Colonic mucosa (tissue), 4 donors: ENCODE measurements at regions not wholly inside any gene's neighbourhood (a gene's known extent, or its start where the extent isn't known, plus 50 kb on each side); places are given as distances from the start of the nearest gene placed in this dataset.
A peak's percentile ranks its signal among the peaks of the same experiment; 100 is the strongest.

Experiments used
- DNase-seq: peaks from one replicate; pipeline ENCODE4 v3.0.0-alpha.2; 2020
- H3K27ac ChIP-seq: fragments of 200-600 bp; one replicate; pipeline ENCODE4 v1.8.0; 2021
- H3K27me3 ChIP-seq: fragments of 200-600 bp; one replicate; pipeline ENCODE4 v1.8.0; 2021
- H3K36me3 ChIP-seq: fragments of 200-600 bp; one replicate; pipeline ENCODE4 v1.8.0; 2021
- H3K4me1 ChIP-seq: fragments of 200-600 bp; one replicate; pipeline ENCODE4 v1.8.0; 2021; ENCODE audit warnings: mild to moderate bottlenecking
- H3K4me3 ChIP-seq: fragments of 200-600 bp; one replicate; pipeline ENCODE4 v1.8.0; 2021
- H3K9ac ChIP-seq, 2 donors: one replicate each; pipeline ENCODE4 v1.7.0; 2013; ENCODE audit warnings: control low read depth in 2 of 2, low read depth in 2 of 2, low read length in 2 of 2
- H3K9me3 ChIP-seq: fragments of 200-600 bp; one replicate; pipeline ENCODE4 v1.8.0; 2021
- CTCF ChIP-seq: fragments of 200-600 bp; IDR thresholded peaks from one replicate; pipeline ENCODE4 v1.8.0; 2022; ENCODE audit warnings: antibody characterized with exemption, mild to moderate bottlenecking
- intact Hi-C: fragments of 100-400 bp; cut with DNase I; formaldehyde crosslinking; loops from one replicate; pipeline ENCODE4 v1.14.1; 2022
- donor health status: healthy.
- donor health status: DM: no; HTN: no; CAD: no.
- donor health status: DM: no; HTN: no; CAD: no.

GRCh38 chr11:81255895-81256294 lies 1477.8 kb downstream of the FAM181B start:
- no peak for TF ChIP-seq CTCF
- Histone ChIP-seq H3K36me3 (no peaks in the 10 kb centered on the region), H3K27me3 (no peaks in the 10 kb centered on the region), H3K4me3 (no peak overlapping the region), H3K4me1 (no peaks in the 10 kb centered on the region), H3K9ac (no peak overlapping the region), H3K27ac (no peak overlapping the region), H3K9me3 (no peaks in the 10 kb centered on the region)
- DNase-seq: no peak
- intact Hi-C loops: no loop called here

GRCh38 chr11:81253244-81253643 lies 1480.4 kb downstream of the FAM181B start:
- H3K4me3 ChIP-seq: no peak overlapping the region
- intact Hi-C loops: no loop called here
- no peak overlapping the region for H3K9ac ChIP-seq
- H3K4me1 ChIP-seq: no peaks in the 10 kb centered on the region
- TF ChIP-seq CTCF: no peak
- no peaks in the 10 kb centered on the region for H3K36me3 ChIP-seq
- H3K9me3 ChIP-seq: no peaks in the 10 kb centered on the region
- H3K27ac ChIP-seq: no peak overlapping the region
- DNase-seq: no peak
- no peaks in the 10 kb centered on the region for H3K27me3 ChIP-seq

DNA sequence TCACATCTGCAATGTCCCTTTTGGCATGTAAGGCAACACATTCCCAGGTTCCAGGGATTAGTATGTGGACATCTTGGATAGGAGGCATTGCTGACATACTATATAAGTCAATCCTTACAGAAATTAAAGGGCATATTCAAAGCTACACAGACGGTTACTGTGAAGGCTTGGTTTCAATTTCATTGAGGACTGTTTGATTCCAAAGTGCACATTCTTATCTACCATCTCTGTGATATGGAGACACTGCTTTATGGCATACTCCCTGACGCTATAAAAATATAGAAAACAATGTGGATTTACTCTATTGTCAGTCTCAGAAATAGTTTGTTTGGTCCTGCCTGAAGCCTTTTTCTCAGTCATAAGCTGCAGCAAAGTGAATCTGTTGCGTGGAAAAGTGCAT lies 1486.7 kb downstream of the FAM181B start:
- H3K36me3 ChIP-seq: no peaks in the 10 kb centered on the region
- peak; percentile 19 for DNase-seq
- intact Hi-C loops: no loop called here

GRCh38 chr11:81245791-81246190 lies 1487.9 kb downstream of the FAM181B start:
- no peak for TF ChIP-seq CTCF
- Histone ChIP-seq H3K9me3 (no peaks in the 10 kb centered on the region), H3K27ac (no peak overlapping the region), H3K9ac (no peak overlapping the region), H3K4me1 (no peaks in the 10 kb centered on the region), H3K4me3 (no peak overlapping the region), H3K36me3 (no peaks in the 10 kb centered on the region), H3K27me3 (no peaks in the 10 kb centered on the region)
- intact Hi-C loops: no loop called here
- DNase-seq: no peak

More for the DNA sequence above, 1486.7 kb downstream of the FAM181B start:
- Histone ChIP-seq H3K4me1 (no peaks in the 10 kb centered on the region), H3K27me3 (no peaks in the 10 kb centered on the region), H3K9ac (no peak overlapping the region), H3K27ac (peak overlapping the region; percentile 37), H3K4me3 (no peak overlapping the region), H3K9me3 (no peaks in the 10 kb centered on the region)
- no peak for TF ChIP-seq CTCF

DNA sequence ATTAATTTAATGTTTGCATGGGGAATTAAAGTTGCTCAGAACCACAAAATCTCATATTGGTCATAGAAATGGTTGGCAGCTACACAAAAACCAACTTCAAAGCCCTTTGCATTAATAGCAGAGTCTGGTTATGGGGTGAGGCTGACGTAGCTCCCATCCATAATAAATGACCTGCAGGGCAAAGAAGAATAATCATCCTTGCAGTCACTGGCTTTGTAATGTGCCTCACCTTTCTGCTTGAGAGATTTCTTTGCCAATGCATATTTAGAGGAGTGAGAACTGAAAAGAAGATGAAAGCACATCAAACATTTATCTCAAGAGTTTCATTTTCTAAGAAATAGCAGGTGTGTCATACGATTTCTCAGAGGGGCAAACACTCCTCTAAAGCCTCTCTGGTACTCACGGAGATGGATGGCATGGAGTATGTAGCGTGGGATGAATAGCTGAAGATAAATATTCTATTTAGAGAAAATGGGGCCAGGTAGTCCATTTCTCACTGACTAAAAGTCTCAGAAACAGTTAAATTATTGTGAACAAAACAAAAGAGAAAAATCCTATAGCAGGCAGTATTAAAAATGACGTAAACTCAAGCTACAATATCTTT lies 1491.9 kb downstream of the FAM181B start:
- Histone ChIP-seq H3K4me3 (no peak overlapping the region), H3K9me3 (no peaks in the 10 kb centered on the region), H3K4me1 (no peaks in the 10 kb centered on the region), H3K27me3 (no peaks in the 10 kb centered on the region), H3K27ac (no peak overlapping the region), H3K9ac (no peak overlapping the region), H3K36me3 (no peaks in the 10 kb centered on the region)
- DNase-seq: no peak
- no peak for TF ChIP-seq CTCF
- intact Hi-C loops: no loop called here
